ENCODE measurements at regions not wholly inside any gene's neighbourhood (a gene's known extent, or its start where the extent isn't known, plus 50 kb on each side); places are given as distances from the start of the nearest gene placed in this dataset.

- no peak for TF ChIP-seq TAF1 (IDR thresholded peaks at IDR 0.05; ENCODE audit: borderline replicate concordance, insufficient read depth, low read length)
- no peak for TF ChIP-seq FOXP2 (optimal IDR thresholded peaks at IDR 0.05; ENCODE audit: borderline replicate concordance, extremely low read depth, extremely low read length, insufficient read depth)
- no peak for TF ChIP-seq SIN3A (IDR thresholded peaks at IDR 0.05; ENCODE audit: borderline replicate concordance, insufficient read depth, low read length)
- no peak for TF ChIP-seq REST (IDR thresholded peaks at IDR 0.05; ENCODE audit: insufficient read depth in 1 of 2, low read depth in 2 of 2, low read length in 2 of 2)
- no peak for TF ChIP-seq POLR2AphosphoS5 (IDR thresholded peaks at IDR 0.05; ENCODE audit: low read depth, low read length)
These were observed 339.4 kb downstream of the CDH26 start for GRCh38 chr20:60297649-60298048.

DNA sequence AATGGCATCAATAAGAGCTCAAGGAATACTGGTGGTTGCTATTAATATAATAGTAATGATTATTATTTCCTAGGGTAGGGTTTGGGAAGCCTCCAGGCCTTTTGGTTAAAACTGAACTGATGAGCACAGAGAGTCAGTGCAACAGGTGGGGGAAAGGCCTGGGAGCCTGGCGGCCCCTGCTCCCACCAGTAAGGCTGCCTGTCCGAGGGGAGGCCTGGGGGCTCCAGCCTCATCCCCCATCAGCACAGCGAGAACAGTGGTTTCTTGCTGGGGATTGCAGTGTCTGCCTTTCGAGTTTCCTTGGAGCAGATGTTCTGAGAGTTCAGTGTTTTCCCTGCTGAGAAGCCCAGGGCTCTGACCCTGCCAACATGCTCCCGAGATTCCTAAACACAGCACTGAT is 340.4 kb downstream of the CDH26 start:
- TF ChIP-seq POLR2AphosphoS5 (IDR thresholded peaks at IDR 0.05; ENCODE audit: low read depth, low read length) (no peak), FOXP2 (optimal IDR thresholded peaks at IDR 0.05; ENCODE audit: borderline replicate concordance, extremely low read depth, extremely low read length, insufficient read depth) (no peak), REST (IDR thresholded peaks at IDR 0.05; ENCODE audit: insufficient read depth in 1 of 2, low read depth in 2 of 2, low read length in 2 of 2) (no peak), TAF1 (IDR thresholded peaks at IDR 0.05; ENCODE audit: borderline replicate concordance, insufficient read depth, low read length) (no peak), SIN3A (IDR thresholded peaks at IDR 0.05; ENCODE audit: borderline replicate concordance, insufficient read depth, low read length) (no peak)

DNA sequence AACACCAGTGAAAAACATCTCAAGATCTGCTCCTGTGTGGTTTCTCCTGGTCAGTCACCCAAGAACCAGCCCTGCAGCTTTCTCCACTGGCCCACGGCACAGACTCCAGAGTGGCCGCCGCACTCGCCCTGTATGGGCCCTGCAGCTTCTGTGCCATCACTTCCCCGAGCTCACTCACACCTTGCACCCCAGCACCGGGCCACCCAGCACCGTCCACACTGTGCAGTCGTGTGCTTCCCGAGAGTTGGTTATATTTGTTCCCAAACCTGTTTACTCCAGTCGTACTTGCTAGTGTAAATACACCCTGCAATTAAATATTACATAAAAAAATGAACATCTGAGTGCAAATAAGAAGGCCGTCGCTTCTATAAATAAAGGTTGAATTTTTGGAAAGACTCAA is 341.7 kb downstream of the CDH26 start:
- TF ChIP-seq TAF1 (IDR thresholded peaks at IDR 0.05; ENCODE audit: borderline replicate concordance, insufficient read depth, low read length) = no peak
- no peak for TF ChIP-seq FOXP2 (optimal IDR thresholded peaks at IDR 0.05; ENCODE audit: borderline replicate concordance, extremely low read depth, extremely low read length, insufficient read depth)
- TF ChIP-seq REST (IDR thresholded peaks at IDR 0.05; ENCODE audit: insufficient read depth in 1 of 2, low read depth in 2 of 2, low read length in 2 of 2) = no peak
- no peak for TF ChIP-seq SIN3A (IDR thresholded peaks at IDR 0.05; ENCODE audit: borderline replicate concordance, insufficient read depth, low read length)
- no peak for TF ChIP-seq POLR2AphosphoS5 (IDR thresholded peaks at IDR 0.05; ENCODE audit: low read depth, low read length)

DNA sequence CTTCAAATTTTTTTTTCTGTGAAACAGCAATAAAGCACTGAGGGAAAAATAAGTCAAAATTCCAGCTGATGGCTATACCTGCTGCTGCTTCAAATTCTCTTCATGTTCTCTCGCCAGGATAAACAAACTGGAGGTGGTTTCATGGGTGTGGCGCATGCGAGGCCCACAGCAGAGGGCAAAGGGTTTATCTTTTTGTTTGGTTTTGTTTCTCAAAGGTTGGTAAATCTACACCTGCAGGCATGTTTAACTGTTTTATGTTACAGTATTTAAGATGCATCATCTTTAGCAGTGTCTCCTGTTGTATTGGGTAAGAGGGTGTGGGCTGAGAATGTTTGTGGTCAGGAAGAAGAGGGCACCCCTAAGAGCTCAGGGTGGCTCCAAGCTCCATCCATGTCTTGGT is 342.2 kb downstream of the CDH26 start:
- TF ChIP-seq POLR2AphosphoS5 (IDR thresholded peaks at IDR 0.05; ENCODE audit: low read depth, low read length) (no peak), REST (IDR thresholded peaks at IDR 0.05; ENCODE audit: insufficient read depth in 1 of 2, low read depth in 2 of 2, low read length in 2 of 2) (no peak), FOXP2 (optimal IDR thresholded peaks at IDR 0.05; ENCODE audit: borderline replicate concordance, extremely low read depth, extremely low read length, insufficient read depth) (no peak), SIN3A (IDR thresholded peaks at IDR 0.05; ENCODE audit: borderline replicate concordance, insufficient read depth, low read length) (no peak), TAF1 (IDR thresholded peaks at IDR 0.05; ENCODE audit: borderline replicate concordance, insufficient read depth, low read length) (no peak)

GRCh38 chr20:60302875-60303274 is 344.7 kb downstream of the CDH26 start:
- TF ChIP-seq POLR2AphosphoS5 (IDR thresholded peaks at IDR 0.05; ENCODE audit: low read depth, low read length) (no peak), FOXP2 (optimal IDR thresholded peaks at IDR 0.05; ENCODE audit: borderline replicate concordance, extremely low read depth, extremely low read length, insufficient read depth) (no peak), TAF1 (IDR thresholded peaks at IDR 0.05; ENCODE audit: borderline replicate concordance, insufficient read depth, low read length) (no peak), SIN3A (IDR thresholded peaks at IDR 0.05; ENCODE audit: borderline replicate concordance, insufficient read depth, low read length) (no peak), REST (IDR thresholded peaks at IDR 0.05; ENCODE audit: insufficient read depth in 1 of 2, low read depth in 2 of 2, low read length in 2 of 2) (no peak)

Data from PFSK-1 (cell line).